HUES64 (cell line): ENCODE measurements at regions not wholly inside any gene's neighbourhood (a gene's known extent, or its start where the extent isn't known, plus 50 kb on each side); places are given as distances from the start of the nearest gene placed in this dataset.
"Not testable (repeated sequence)": the region's sequence is repeated elsewhere in the genome, so short reads cannot be mapped to it uniquely, and the experiment has no call there.

Experiments used
- H3K27ac ChIP-seq: 2 replicates; pipeline ENCODE4 v1.7.0; 2013; ENCODE audit warnings: low read depth, low read length, inconsistent platforms
- H3K27me3 ChIP-seq: 2 replicates; pipeline ENCODE4 v1.6.1; 2013; ENCODE audit warnings: mild to moderate bottlenecking, low read length; ENCODE audit not compliant: insufficient read depth
- H3K36me3 ChIP-seq: 2 replicates; pipeline ENCODE4 v1.6.1; 2013; ENCODE audit warnings: mild to moderate bottlenecking, low read length; ENCODE audit not compliant: insufficient read depth
- H3K4me1 ChIP-seq: 2 replicates; pipeline ENCODE4 v1.6.1; 2013; ENCODE audit warnings: mild to moderate bottlenecking, low read length, moderate library complexity; ENCODE audit not compliant: insufficient read depth
- H3K4me3 ChIP-seq: 2 replicates; pipeline ENCODE4 v1.5.1; 2013; ENCODE audit warnings: mild to moderate bottlenecking, low read length, moderate library complexity
- H3K9ac ChIP-seq: 2 replicates; pipeline ENCODE4 v1.6.1; 2013; ENCODE audit warnings: mild to moderate bottlenecking, low read depth, low read length
- H3K9me3 ChIP-seq: 2 replicates; pipeline ENCODE4 v1.6.1; 2013; ENCODE audit warnings: low read depth, low read length; ENCODE audit not compliant: insufficient read depth
- WGBS: fragments of 150-250, 120-280 bp; methylation state at CpG from one replicate; pipeline ENCODE4 v1.1.7; 2013; ENCODE audit warnings: missing lambda C conversion rate; 5-methylcytosine and 5-hydroxymethylcytosine counted together

GRCh38 chr11:19625438-19625837, 87.2 kb upstream of the NAV2 start:
- H3K36me3 ChIP-seq = no peaks in the 10 kb centered on the region
- no peaks in the 10 kb centered on the region for H3K4me1 ChIP-seq
- H3K4me3 ChIP-seq = no peak overlapping the region
- H3K9ac ChIP-seq = no peak overlapping the region
- peaks cover 9% of the 10 kb centered on the region for H3K9me3 ChIP-seq
- no peaks in the 10 kb centered on the region for H3K27me3 ChIP-seq
- WGBS = 100% methylated on average over 1 of the region's 1 CpG
- no peak overlapping the region for H3K27ac ChIP-seq

DNA sequence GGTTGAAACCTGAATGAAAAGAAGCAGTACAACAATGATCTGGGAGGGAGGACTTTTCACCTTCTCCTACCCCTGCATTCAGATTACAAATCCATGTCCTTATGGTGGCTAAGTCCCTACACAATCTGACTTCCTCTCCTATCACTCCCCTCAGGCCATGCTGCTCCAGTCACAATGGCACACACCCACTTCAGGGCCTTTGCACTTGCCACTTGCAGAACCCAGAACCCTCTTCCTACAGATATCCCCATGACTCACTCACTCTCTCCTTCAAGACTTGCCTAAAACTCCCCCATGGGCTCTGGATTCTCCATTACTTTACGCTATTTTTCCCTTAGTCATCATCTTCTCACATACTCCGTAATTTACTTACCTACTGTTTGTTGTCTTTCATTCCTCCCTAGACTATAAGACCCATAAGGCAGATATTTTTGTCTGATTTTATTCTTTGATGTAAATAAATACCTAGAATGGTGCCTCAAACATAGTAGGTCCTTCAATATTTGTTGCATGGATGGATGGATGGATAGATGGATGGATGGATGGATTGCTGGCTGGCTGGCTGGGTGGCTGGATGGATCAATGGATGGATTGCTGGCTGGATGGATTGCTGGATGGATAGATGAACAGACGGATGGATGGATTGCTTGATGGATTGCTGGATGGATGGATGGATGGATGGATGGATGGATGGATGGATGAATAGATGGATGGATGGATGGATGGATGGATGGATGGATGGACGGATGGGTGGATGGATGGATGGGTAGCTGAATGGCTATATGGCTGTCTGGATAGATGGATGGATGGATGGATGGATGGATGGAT, 94.7 kb upstream of the NAV2 start:
- Histone ChIP-seq H3K4me3 (no peak overlapping the region), H3K4me1 (no peaks in the 10 kb centered on the region), H3K27ac (no peak overlapping the region), H3K9ac (no peak overlapping the region), H3K27me3 (no peaks in the 10 kb centered on the region), H3K36me3 (no peaks in the 10 kb centered on the region), H3K9me3 (no peaks in the 10 kb centered on the region)
- WGBS = 66% methylated on average over 4 of the region's 4 CpGs

GRCh38 chr11:19615341-19616183, 97.1 kb upstream of the NAV2 start:
- Histone ChIP-seq H3K9ac (no peak overlapping the region), H3K36me3 (no peaks in the 10 kb centered on the region), H3K27me3 (no peaks in the 10 kb centered on the region), H3K27ac (no peak overlapping the region), H3K4me1 (no peaks in the 10 kb centered on the region), H3K9me3 (peaks cover 11% of the 10 kb centered on the region; the same call in 1 of the 2 replicates), H3K4me3 (no peak overlapping the region)
- 93% methylated on average over 8 of the region's 11 CpGs for WGBS

GRCh38 chr11:19614370-19614940, 98.2 kb upstream of the NAV2 start:
- no peaks in the 10 kb centered on the region for H3K4me1 ChIP-seq
- no peak overlapping the region for H3K27ac ChIP-seq
- no peaks in the 10 kb centered on the region for H3K36me3 ChIP-seq
- H3K9me3 ChIP-seq = peaks cover 11% of the 10 kb centered on the region; the same call in 1 of the 2 replicates
- no peak overlapping the region for H3K9ac ChIP-seq
- H3K27me3 ChIP-seq = no peaks in the 10 kb centered on the region
- H3K4me3 ChIP-seq = no peak overlapping the region
- WGBS = 93% methylated on average over 3 of the region's 3 CpGs

DNA sequence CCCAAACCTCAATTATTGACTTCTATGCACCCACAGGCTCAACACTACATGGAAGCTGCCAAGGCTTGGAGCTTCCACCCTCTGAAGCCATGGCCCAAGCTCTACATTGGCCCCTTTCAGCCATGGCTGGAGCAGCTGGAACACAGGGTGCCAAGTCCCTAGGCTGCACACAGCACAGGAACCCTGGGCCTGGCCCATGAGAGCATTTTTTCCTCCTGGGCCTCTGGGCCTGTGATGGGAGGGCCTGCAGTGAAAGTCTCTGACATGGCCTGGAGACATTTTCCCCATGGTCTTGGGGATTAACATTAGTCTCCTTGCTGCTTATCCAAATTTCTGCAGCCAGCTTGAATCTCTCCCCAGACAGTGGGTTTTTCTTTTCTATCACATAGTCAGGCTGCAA, 100.6 kb upstream of the NAV2 start:
- not testable (repeated sequence) for H3K36me3 ChIP-seq, H3K9ac ChIP-seq, H3K27ac ChIP-seq, H3K4me3 ChIP-seq, H3K4me1 ChIP-seq, H3K27me3 ChIP-seq
- H3K9me3 ChIP-seq = peaks cover 11% of the 10 kb centered on the region; the same call in 1 of the 2 replicates

GRCh38 chr11:19607656-19608360, 104.8 kb upstream of the NAV2 start:
- Histone ChIP-seq H3K4me1 (0 out of 2 replicates have a peak, but pooled peaks cover 2% of the 10 kb centered on the region), H3K9ac (no peak overlapping the region), H3K9me3 (peaks cover 14% of the 10 kb centered on the region; the same call in 1 of the 2 replicates), H3K36me3 (no peaks in the 10 kb centered on the region), H3K27me3 (no peaks in the 10 kb centered on the region), H3K27ac (no peak overlapping the region), H3K4me3 (no peak overlapping the region)
- 89% methylated on average over 5 of the region's 5 CpGs for WGBS

GRCh38 chr11:19606856-19607655, 105.6 kb upstream of the NAV2 start:
- no peak overlapping the region for H3K9ac ChIP-seq
- 86% methylated on average over 5 of the region's 5 CpGs for WGBS
- H3K27ac ChIP-seq = no peak overlapping the region
- H3K36me3 ChIP-seq = no peaks in the 10 kb centered on the region
- 0 out of 2 replicates have a peak, but pooled peaks cover 2% of the 10 kb centered on the region for H3K4me1 ChIP-seq
- H3K27me3 ChIP-seq = no peaks in the 10 kb centered on the region
- peaks cover 7% of the 10 kb centered on the region; the same call in 1 of the 2 replicates for H3K9me3 ChIP-seq
- no peak overlapping the region for H3K4me3 ChIP-seq

GRCh38 chr11:19605520-19606371, 106.9 kb upstream of the NAV2 start:
- H3K9ac ChIP-seq = no peak overlapping the region
- H3K4me3 ChIP-seq = no peak overlapping the region
- 89% methylated on average over 8 of the region's 8 CpGs for WGBS
- no peak overlapping the region for H3K27ac ChIP-seq
- 0 out of 2 replicates have a peak, but pooled peaks cover 3% of the 10 kb centered on the region for H3K9me3 ChIP-seq
- H3K36me3 ChIP-seq = no peaks in the 10 kb centered on the region
- no peaks in the 10 kb centered on the region for H3K27me3 ChIP-seq
- H3K4me1 ChIP-seq = 0 out of 2 replicates have a peak, but pooled peaks cover 2% of the 10 kb centered on the region

GRCh38 chr11:19604679-19605375, 107.8 kb upstream of the NAV2 start:
- H3K9me3 ChIP-seq = 0 out of 2 replicates have a peak, but pooled peaks cover 3% of the 10 kb centered on the region
- H3K4me3 ChIP-seq = no peak overlapping the region
- no peaks in the 10 kb centered on the region for H3K27me3 ChIP-seq
- H3K4me1 ChIP-seq = 0 out of 2 replicates have a peak, but pooled peaks cover 2% of the 10 kb centered on the region
- WGBS = 88% methylated on average over 2 of the region's 2 CpGs
- no peak overlapping the region for H3K27ac ChIP-seq
- no peak overlapping the region for H3K9ac ChIP-seq
- no peaks in the 10 kb centered on the region for H3K36me3 ChIP-seq
